ENCODE measurements at regions not wholly inside any gene's neighbourhood (a gene's known extent, or its start where the extent isn't known, plus 50 kb on each side); places are given as distances from the start of the nearest gene placed in this dataset.

GRCh38 chr17:56652628-56653027 lies 59.1 kb downstream of the NOG start:
- peaks cover 0 to 2% (median 0%) of the 10 kb centered on the region in 4 experiments; a peak in 1 of 7 replicates for H3K27me3 ChIP-seq (replicated peaks in 1 of 4; ENCODE audit: control insufficient read depth in 3 of 4, extremely low read depth in 1 of 4, insufficient read depth in 3 of 4, low read length in 3 of 4)
- no peak overlapping the region for H3K4ac ChIP-seq (replicated peaks; ENCODE audit: insufficient read length, low read depth, low read length)
- no peak overlapping the region for H2AK5ac ChIP-seq (ENCODE audit: low read depth, low read length)
- H3K9ac ChIP-seq (replicated peaks in 1 of 4; ENCODE audit: extremely low read depth in 1 of 4, low read depth in 3 of 4, low read length in 3 of 4), result no peak overlapping the region
- no peaks in the 10 kb centered on the region for H3K23me2 ChIP-seq (ENCODE audit: low read depth, low read length)
- ChIA-PET CTCF (ENCODE audit: partially characterized antibody) (interaction anchor here (0.9 to 3.8 kb wide), 6 partner anchors 8 to 154 kb away, joined by 4 to 14 read pairs (median 5); no protein-coding TSS in a partner anchor), POLR2A (ENCODE audit: partially characterized antibody) (no interaction called here)
- H2BK12ac ChIP-seq (ENCODE audit: low read depth, low read length), result no peak overlapping the region
- H4K5ac ChIP-seq (ENCODE audit: insufficient read length, low read depth, low read length), result no peak overlapping the region
- no peaks in the 10 kb centered on the region for H3K36me3 ChIP-seq (ENCODE audit: control insufficient read depth in 2 of 4, insufficient read depth in 4 of 4, low read length in 3 of 4)
- H2BK15ac ChIP-seq (ENCODE audit: low read length), result no peak overlapping the region
- no peak overlapping the region for H3K56ac ChIP-seq (replicated peaks; ENCODE audit: insufficient read length, low read depth, low read length)
- TF ChIP-seq TAF7 (optimal IDR thresholded peaks at IDR 0.05; ENCODE audit: borderline replicate concordance, low read depth, low read length) (no peak), E2F6 (IDR thresholded peaks at IDR 0.05) (no peak), POLR2AphosphoS5 (IDR thresholded peaks at IDR 0.05; ENCODE audit: low read depth, low read length) (no peak), SIX5 (IDR thresholded peaks at IDR 0.05; ENCODE audit: low read depth, low read length) (no peak)
- FAIRE-seq (no peak), DNase-seq (ENCODE audit: low read depth in 1 of 2, low spot score in 2 of 2) (no peak)
- H4K91ac ChIP-seq (replicated peaks; ENCODE audit: insufficient read length, low read length), result no peak overlapping the region
- no peak overlapping the region for H3K23ac ChIP-seq (ENCODE audit: insufficient read length)
- no peak overlapping the region for H3K27ac ChIP-seq (ENCODE audit: low read depth, low read length)
- H2BK120ac ChIP-seq (replicated peaks; ENCODE audit: low read depth, low read length), result no peak overlapping the region
- no peak overlapping the region for H2AFZ ChIP-seq (ENCODE audit: low read length)
- no peaks in the 10 kb centered on the region; a peak in 1 of 4 replicates for H3K9me3 ChIP-seq (ENCODE audit: insufficient read depth in 2 of 2, low read depth in 1 of 2, low read length in 1 of 2)
- 0 out of 7 replicates have a peak, but pooled peaks cover 0 to 2% (median 0%) of the 10 kb centered on the region in 4 experiments for H3K4me1 ChIP-seq (replicated peaks in 1 of 4; ENCODE audit: control insufficient read depth in 3 of 4, insufficient read depth in 4 of 4, low read length in 3 of 4)
- no peaks in the 10 kb centered on the region for H3K79me2 ChIP-seq (ENCODE audit: control insufficient read depth in 1 of 2, insufficient read depth in 2 of 2, low read length in 2 of 2)
- H2BK20ac ChIP-seq (ENCODE audit: low read length), result no peak overlapping the region
- H3K4me2 ChIP-seq (ENCODE audit: insufficient read depth in 1 of 2, low read depth in 2 of 2, low read length in 2 of 2), result no peak overlapping the region
- 47% methylated on average over 2 of the region's 2 CpGs; no CpG with 5 or more reads in 1 of the 2 experiments for WGBS, 2 experiments (ENCODE audit: extremely low coverage in 1 of 2, insufficient coverage in 1 of 2, insufficient read length in 1 of 2, insufficient replicate concordance in 2 of 2, low coverage in 1 of 2, low lambda C conversion rate in 2 of 2, missing lambda C conversion rate in 1 of 2)
- H4K8ac ChIP-seq (ENCODE audit: extremely low read depth, insufficient read depth, low read length), result no peak overlapping the region
- no peak overlapping the region for H3K18ac ChIP-seq (ENCODE audit: extremely low read depth, low read length)
- H2BK5ac ChIP-seq (ENCODE audit: low read depth, low read length), result no peak overlapping the region
- H4K20me1 ChIP-seq (replicated peaks in 1 of 2; ENCODE audit: control insufficient read depth in 1 of 2, insufficient read depth in 2 of 2, low read length in 2 of 2), result no peaks in the 10 kb centered on the region
- H3K4me3 ChIP-seq (ENCODE audit: extremely low read depth in 1 of 4, insufficient read depth in 2 of 4, low read depth in 3 of 4, low read length in 4 of 4), result no peak overlapping the region
- H3K79me1 ChIP-seq (ENCODE audit: low read depth, low read length), result no peaks in the 10 kb centered on the region
- no peak overlapping the region for H3K14ac ChIP-seq (ENCODE audit: insufficient read length)
